HEK293 (cell line): ENCODE measurements at regions not wholly inside any gene's neighbourhood (a gene's known extent, or its start where the extent isn't known, plus 50 kb on each side); places are given as distances from the start of the nearest gene placed in this dataset.
A peak's percentile ranks its signal among the peaks of the same experiment; 100 is the strongest.

Experiments
- CTCF ChIA-PET: fragments of 350-600 bp; formaldehyde crosslinking; extraction: SDS; loops from one replicate; lab custom pipeline; 2021; ENCODE audit warnings: antibody characterized with exemption; lab: Yijun Ruan, JAX
- POLR2A ChIA-PET: fragments of 300-600 bp; formaldehyde crosslinking; extraction: SDS; loops from one replicate; lab custom pipeline; 2020; ENCODE audit warnings: antibody characterized with exemption, inconsistent platforms; lab: Yijun Ruan, JAX
- H3K27ac ChIP-seq: fragments of 200-500 bp; sonication (Bioruptor generic); 2 replicates; pipeline ENCODE4 v1.5.1; 2014; ENCODE audit warnings: low read depth, low read length, control low read depth, inconsistent platforms; ENCODE audit errors: extremely low read depth
- H3K36me3 ChIP-seq, 2 experiments: fragments of 200-500 bp in 1 of 2; sonication (Bioruptor generic) in 1 of 2; 1 replicate in 1 of 2; 2 replicates in 1 of 2; pipeline ENCODE4 v1.5.1; 2014 to 2017; ENCODE audit warnings: inconsistent platforms in 2 of 2, low read length in 2 of 2; ENCODE audit not compliant: control insufficient read depth in 2 of 2, insufficient read depth in 1 of 2
- H3K4me1 ChIP-seq: fragments of 200-500 bp; sonication (Bioruptor generic); 2 replicates; pipeline ENCODE4 v1.5.1; 2014; ENCODE audit warnings: mild to moderate bottlenecking, low read length, inconsistent platforms; ENCODE audit not compliant: control insufficient read depth, insufficient read depth
- H3K4me3 ChIP-seq: 2 replicates; pipeline ENCODE4 v1.5.1; 2011; ENCODE audit warnings: low read depth, mild to moderate bottlenecking, control low read depth, low read length, moderate library complexity
- H3K9me3 ChIP-seq: fragments of 200-500 bp; sonication (Bioruptor generic); 2 replicates; pipeline ENCODE4 v1.5.1; 2014; ENCODE audit warnings: low read depth, low read length, inconsistent platforms; ENCODE audit not compliant: control insufficient read depth, insufficient read depth
- BCL11B ChIP-seq: fragments of 450-650 bp; formaldehyde crosslinking; IDR thresholded peaks from 2 replicates; pipeline ENCODE4 v1.5.1; 2016; ENCODE audit warnings: low read depth, missing biosample characterization, missing genetic modification characterization
- HOXA7 ChIP-seq: sonication (generic); formaldehyde crosslinking; IDR thresholded peaks from 2 replicates; pipeline ENCODE4 v1.8.1; 2022; ENCODE audit warnings: missing genetic modification reagents, borderline replicate concordance
- REST ChIP-seq: fragments of 450-650 bp; formaldehyde crosslinking; IDR thresholded peaks from 2 replicates; pipeline ENCODE4 v1.5.1; 2016; ENCODE audit warnings: missing biosample characterization, missing genetic modification characterization
- SCRT1 ChIP-seq: fragments of 450-650 bp; formaldehyde crosslinking; IDR thresholded peaks from 2 replicates; pipeline ENCODE4 v1.5.1; 2016; ENCODE audit warnings: missing biosample characterization, missing genetic modification characterization, borderline replicate concordance
- SP2 ChIP-seq: fragments of 450-650 bp; formaldehyde crosslinking; IDR thresholded peaks from 2 replicates; pipeline ENCODE4 v1.5.1; 2016; ENCODE audit warnings: missing biosample characterization, missing genetic modification characterization
- ZBTB6 ChIP-seq: fragments of 450-650 bp; formaldehyde crosslinking; IDR thresholded peaks from 2 replicates; pipeline ENCODE4 v1.5.1; 2017; ENCODE audit warnings: missing biosample characterization, missing genetic modification characterization
- ZFP41 ChIP-seq: fragments of 450-650 bp; formaldehyde crosslinking; IDR thresholded peaks from 2 replicates; pipeline ENCODE4 v1.5.1; 2016; ENCODE audit warnings: missing biosample characterization, missing genetic modification characterization, borderline replicate concordance
- ZNF133 ChIP-seq: fragments of 450-650 bp; formaldehyde crosslinking; IDR thresholded peaks from 2 replicates; pipeline ENCODE4 v1.5.1; 2016; ENCODE audit warnings: missing biosample characterization, missing genetic modification characterization
- ZNF140 ChIP-seq: fragments of 450-650 bp; formaldehyde crosslinking; IDR thresholded peaks from 2 replicates; pipeline ENCODE4 v1.5.1; 2016; ENCODE audit warnings: missing biosample characterization, missing genetic modification characterization
- ZNF169 ChIP-seq: fragments of 450-650 bp; formaldehyde crosslinking; IDR thresholded peaks from 2 replicates; pipeline ENCODE4 v1.5.1; 2016; ENCODE audit warnings: missing biosample characterization, missing genetic modification characterization
- ZNF214 ChIP-seq: fragments of 450-650 bp; formaldehyde crosslinking; IDR thresholded peaks from 2 replicates; pipeline ENCODE4 v1.5.1; 2017; ENCODE audit warnings: missing biosample characterization, mild to moderate bottlenecking, missing genetic modification characterization, borderline replicate concordance
- ZNF280D ChIP-seq: fragments of 450-650 bp; formaldehyde crosslinking; IDR thresholded peaks from 2 replicates; pipeline ENCODE4 v1.5.1; 2016; ENCODE audit warnings: missing biosample characterization, missing genetic modification characterization
- ZNF394 ChIP-seq: fragments of 450-650 bp; formaldehyde crosslinking; IDR thresholded peaks from 2 replicates; pipeline ENCODE4 v1.5.1; 2016; ENCODE audit warnings: missing biosample characterization, missing genetic modification characterization, mild to moderate bottlenecking, moderate library complexity, borderline replicate concordance
- ZNF426 ChIP-seq: fragments of 450-650 bp; formaldehyde crosslinking; IDR thresholded peaks from 2 replicates; pipeline ENCODE4 v1.5.1; 2017; ENCODE audit warnings: missing biosample characterization, missing genetic modification characterization, mild to moderate bottlenecking, inconsistent platforms, moderate library complexity
- ZNF518A ChIP-seq: fragments of 450-650 bp; formaldehyde crosslinking; conservative IDR thresholded peaks from 2 replicates; pipeline ENCODE4 v1.5.1; 2016; ENCODE audit warnings: low read depth, missing biosample characterization, missing genetic modification characterization
- ZNF530 ChIP-seq: fragments of 450-650 bp; formaldehyde crosslinking; IDR thresholded peaks from 2 replicates; pipeline ENCODE4 v1.5.1; 2016; ENCODE audit warnings: low read depth, missing biosample characterization, missing genetic modification characterization
- ZNF544 ChIP-seq: fragments of 450-650 bp; formaldehyde crosslinking; IDR thresholded peaks from 2 replicates; pipeline ENCODE4 v1.5.0; 2017; ENCODE audit warnings: missing biosample characterization, missing genetic modification characterization
- ZNF555 ChIP-seq: fragments of 450-650 bp; formaldehyde crosslinking; conservative IDR thresholded peaks from 2 replicates; pipeline ENCODE4 v1.5.1; 2017; ENCODE audit warnings: missing biosample characterization, mild to moderate bottlenecking, missing genetic modification characterization, inconsistent platforms
- ZNF596 ChIP-seq: fragments of 450-650 bp; IDR thresholded peaks from 2 replicates; pipeline ENCODE4 v1.5.0; 2018; ENCODE audit warnings: missing biosample characterization, mild to moderate bottlenecking, missing genetic modification characterization, moderate library complexity
- ZNF639 ChIP-seq: fragments of 450-650 bp; formaldehyde crosslinking; IDR thresholded peaks from 2 replicates; pipeline ENCODE4 v1.5.1; 2016; ENCODE audit warnings: missing biosample characterization, missing genetic modification characterization
- ZXDB ChIP-seq: fragments of 450-650 bp; formaldehyde crosslinking; IDR thresholded peaks from 2 replicates; pipeline ENCODE4 v1.5.1; 2016; ENCODE audit warnings: missing biosample characterization, missing genetic modification characterization

- H3K9me3 ChIP-seq: no peaks in the 10 kb centered on the region
- H3K36me3 ChIP-seq: no peaks in the 10 kb centered on the region
- H3K4me3 ChIP-seq: no peak overlapping the region
- ChIA-PET POLR2A (no interaction called here), CTCF (no interaction called here)
- no peak overlapping the region for H3K27ac ChIP-seq
- no peaks in the 10 kb centered on the region for H3K4me1 ChIP-seq
- TF ChIP-seq ZNF280D (tag by site-specific recombination): no peak
- no peak for TF ChIP-seq ZNF133 (tag by site-specific recombination)
- peak; percentile 77 for TF ChIP-seq ZNF394
- no peak for TF ChIP-seq ZNF530 (tag by site-specific recombination)
- TF ChIP-seq SCRT1: no peak
- TF ChIP-seq ZNF214: no peak
- TF ChIP-seq ZNF140 (tag by site-specific recombination): peak; percentile 23; the same call in 1 of the 2 replicates
- TF ChIP-seq ZNF426 (tag by site-specific recombination): peak; percentile 67
- no peak for TF ChIP-seq ZBTB6 (tag by site-specific recombination)
- no peak for TF ChIP-seq ZNF596
- TF ChIP-seq ZFP41 (tag by site-specific recombination): no peak
- no peak for TF ChIP-seq HOXA7
- TF ChIP-seq ZNF555 (tag by site-specific recombination): peak; percentile 57
- TF ChIP-seq ZNF639 (tag by site-specific recombination): no peak
- no peak for TF ChIP-seq ZNF169 (tag by site-specific recombination)
- TF ChIP-seq BCL11B: no peak
- TF ChIP-seq ZNF544 (tag by site-specific recombination): no peak
- TF ChIP-seq ZNF518A (tag by site-specific recombination): peak; percentile 57; the same call in 1 of the 2 replicates
- TF ChIP-seq REST (tag by site-specific recombination): 0 out of 2 replicates have a peak, but pooled peaks have one; percentile 25
- TF ChIP-seq ZXDB: no peak
- no peak for TF ChIP-seq SP2 (tag by site-specific recombination)
Measured at GRCh38 chr10:52696232-52696631, 76.4 kb downstream of the MBL2 start.
